ENCODE measurements at regions not wholly inside any gene's neighbourhood (a gene's known extent, or its start where the extent isn't known, plus 50 kb on each side); places are given as distances from the start of the nearest gene placed in this dataset.
"Not testable (repeated sequence)": the region's sequence is repeated elsewhere in the genome, so short reads cannot be mapped to it uniquely, and the experiment has no call there.

GRCh38 chr5:17123010-17123409 lies 94.4 kb upstream of the BASP1 start:
- Histone ChIP-seq H3K27ac (ENCODE audit: low read length) (no peak overlapping the region), H3K4me1 (ENCODE audit: control insufficient read depth in 1 of 2, extremely low read depth in 1 of 2, insufficient read depth in 2 of 2, low read length in 2 of 2) (no peaks in the 10 kb centered on the region), H3K36me3 (ENCODE audit: control insufficient read depth in 2 of 2, extremely low read depth in 1 of 2, insufficient read depth in 1 of 2, low read length in 1 of 2) (no peaks in the 10 kb centered on the region), H3K27me3 (replicated peaks in 1 of 2; ENCODE audit: control insufficient read depth in 2 of 2, extremely low read depth in 1 of 2, insufficient read depth in 2 of 2, low read length in 1 of 2) (no peaks in the 10 kb centered on the region), H3K4me3 (ENCODE audit: control insufficient read depth in 1 of 2, extremely low read depth in 1 of 2, low read length in 1 of 2) (no peak overlapping the region), H3K9me3 (no peaks in the 10 kb centered on the region)
- no peak for ATAC-seq (replicated peaks in 1 of 4)
- no peak for DNase-seq
- Mint-ChIP-seq H3K27me3 (peaks cover 3 to 10% of the 10 kb centered on the region in 2 donors), H3K4me3 (no peak overlapping the region), H3K27ac (no peak overlapping the region), H3K9me3 (peaks cover 0 to 4% (median 0%) of the 10 kb centered on the region in 3 donors), H3K36me3 (no peaks in the 10 kb centered on the region), H3K4me1 (peaks cover 0 to 4% (median 0%) of the 10 kb centered on the region in 3 donors)
- ChIA-PET POLR2A (no interaction called here), CTCF (interaction anchor here in 1 of 2 donors (0.6 kb wide), 1 partner anchor 9 kb away, joined by 4 read pairs; no protein-coding TSS in a partner anchor)
- 100% methylated on average over 3 of the region's 5 CpGs for WGBS (ENCODE audit: insufficient coverage)

DNA sequence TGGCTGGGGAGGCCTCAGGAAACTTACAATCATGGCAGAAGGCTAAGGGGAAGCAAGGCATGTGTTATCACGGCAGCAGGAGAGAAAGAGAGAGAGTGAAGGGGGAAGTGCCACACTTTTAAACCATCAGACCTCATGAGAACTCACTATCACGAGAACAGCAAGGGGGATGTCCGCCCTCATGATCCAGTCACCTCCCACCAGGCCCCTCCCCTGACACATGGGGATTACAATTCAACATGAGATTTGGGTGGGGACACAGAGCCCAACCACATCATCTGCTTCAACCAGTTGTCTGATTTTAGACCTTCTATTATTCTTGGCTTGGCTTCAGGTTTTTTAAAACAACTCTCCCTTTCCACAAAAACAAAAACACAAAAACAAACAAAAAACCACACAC lies 93.7 kb upstream of the BASP1 start:
- H3K4me1 Mint-ChIP-seq; H3K27me3 Mint-ChIP-seq; H3K4me3 Mint-ChIP-seq; H3K27ac ChIP-seq (ENCODE audit: low read length); H3K4me3 ChIP-seq (ENCODE audit: control insufficient read depth in 1 of 2, extremely low read depth in 1 of 2, low read length in 1 of 2); H3K27me3 ChIP-seq (replicated peaks in 1 of 2; ENCODE audit: control insufficient read depth in 2 of 2, extremely low read depth in 1 of 2, insufficient read depth in 2 of 2, low read length in 1 of 2); CTCF ChIA-PET; H3K9me3 ChIP-seq; H3K4me1 ChIP-seq (ENCODE audit: control insufficient read depth in 1 of 2, extremely low read depth in 1 of 2, insufficient read depth in 2 of 2, low read length in 2 of 2); ATAC-seq (replicated peaks in 1 of 4); H3K9me3 Mint-ChIP-seq; DNase-seq; H3K27ac Mint-ChIP-seq; POLR2A ChIA-PET; H3K36me3 Mint-ChIP-seq; H3K36me3 ChIP-seq (ENCODE audit: control insufficient read depth in 2 of 2, extremely low read depth in 1 of 2, insufficient read depth in 1 of 2, low read length in 1 of 2): not testable (repeated sequence)
- 80% methylated on average over 1 of the region's 3 CpGs for WGBS (ENCODE audit: insufficient coverage)

DNA sequence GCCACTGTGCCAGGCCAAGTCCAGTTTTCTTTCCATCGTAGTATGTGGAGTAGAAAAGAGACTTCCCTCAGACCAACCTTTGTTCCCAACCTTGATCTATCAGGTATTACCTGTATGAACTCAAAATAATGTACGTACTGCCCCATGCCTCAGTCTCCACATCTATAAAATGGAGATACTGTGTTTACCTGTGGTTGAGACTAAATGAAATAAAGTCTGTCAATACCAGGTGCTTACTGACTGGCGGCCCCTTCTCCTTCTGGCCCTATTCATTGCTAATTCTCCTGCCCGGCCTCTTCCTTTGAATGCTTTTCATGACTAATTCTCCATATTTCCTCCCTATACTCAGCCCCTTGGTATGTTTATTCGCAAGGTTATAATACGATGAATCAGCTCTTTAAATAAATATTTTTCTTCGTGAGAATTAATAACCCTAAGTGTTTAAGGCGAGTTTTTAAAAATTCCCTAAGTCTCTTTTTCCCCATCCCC lies 89.6 kb upstream of the BASP1 start:
- H3K27me3 ChIP-seq (replicated peaks in 1 of 2; ENCODE audit: control insufficient read depth in 2 of 2, extremely low read depth in 1 of 2, insufficient read depth in 2 of 2, low read length in 1 of 2): no peaks in the 10 kb centered on the region
- Mint-ChIP-seq H3K36me3 (no peaks in the 10 kb centered on the region), H3K4me3 (no peak overlapping the region), H3K4me1 (peaks cover 7 to 13% (median 10%) of the 10 kb centered on the region in 3 donors), H3K27ac (no peak overlapping the region), H3K9me3 (peaks cover 0 to 4% (median 0%) of the 10 kb centered on the region in 3 donors), H3K27me3 (peaks cover 3 to 5% of the 10 kb centered on the region in 2 donors)
- POLR2A ChIA-PET: no interaction called here
- no peak overlapping the region for H3K27ac ChIP-seq (ENCODE audit: low read length)
- no peaks in the 10 kb centered on the region for H3K4me1 ChIP-seq (ENCODE audit: control insufficient read depth in 1 of 2, extremely low read depth in 1 of 2, insufficient read depth in 2 of 2, low read length in 2 of 2)
- no peaks in the 10 kb centered on the region for H3K36me3 ChIP-seq (ENCODE audit: control insufficient read depth in 2 of 2, extremely low read depth in 1 of 2, insufficient read depth in 1 of 2, low read length in 1 of 2)
- H3K4me3 ChIP-seq (ENCODE audit: control insufficient read depth in 1 of 2, extremely low read depth in 1 of 2, low read length in 1 of 2): no peak overlapping the region
- DNase-seq (no peak), ATAC-seq (replicated peaks in 1 of 4) (no peak)
- no CpG with 5 or more reads among the region's 8 CpGs for WGBS (ENCODE audit: insufficient coverage)
- CTCF ChIA-PET: interaction anchor here in 1 of 2 donors (0.7 kb wide), 2 partner anchors 285 to 689 kb away, joined by 3 read pairs; no protein-coding TSS in a partner anchor
- H3K9me3 ChIP-seq: no peaks in the 10 kb centered on the region

GRCh38 chr5:17129093-17129849 lies 88.2 kb upstream of the BASP1 start:
- Histone ChIP-seq H3K4me1 (ENCODE audit: control insufficient read depth in 1 of 2, extremely low read depth in 1 of 2, insufficient read depth in 2 of 2, low read length in 2 of 2) (no peaks in the 10 kb centered on the region), H3K27me3 (replicated peaks in 1 of 2; ENCODE audit: control insufficient read depth in 2 of 2, extremely low read depth in 1 of 2, insufficient read depth in 2 of 2, low read length in 1 of 2) (no peaks in the 10 kb centered on the region), H3K9me3 (no peaks in the 10 kb centered on the region), H3K27ac (ENCODE audit: low read length) (no peak overlapping the region), H3K4me3 (ENCODE audit: control insufficient read depth in 1 of 2, extremely low read depth in 1 of 2, low read length in 1 of 2) (no peak overlapping the region), H3K36me3 (ENCODE audit: control insufficient read depth in 2 of 2, extremely low read depth in 1 of 2, insufficient read depth in 1 of 2, low read length in 1 of 2) (no peaks in the 10 kb centered on the region)
- peaks cover 0 to 2% (median 0%) of the 10 kb centered on the region in 3 donors for H3K9me3 Mint-ChIP-seq
- ChIA-PET CTCF (interaction anchor here (0.5 to 0.6 kb wide), 2 partner anchors 59 to 74 kb away, joined by 3 to 7 read pairs; no protein-coding TSS in a partner anchor), POLR2A (no interaction called here)
- DNase-seq (no peak), ATAC-seq (replicated peaks in 1 of 4) (no peak)
- WGBS (ENCODE audit: insufficient coverage): 82% methylated on average over 7 of the region's 14 CpGs
- H3K4me3 Mint-ChIP-seq: no peak overlapping the region
- peaks cover 7 to 13% (median 10%) of the 10 kb centered on the region in 3 donors for H3K4me1 Mint-ChIP-seq
- H3K36me3 Mint-ChIP-seq: no peaks in the 10 kb centered on the region
- no peak overlapping the region for H3K27ac Mint-ChIP-seq
- H3K27me3 Mint-ChIP-seq: peaks cover 7 to 10% of the 10 kb centered on the region in 2 donors

DNA sequence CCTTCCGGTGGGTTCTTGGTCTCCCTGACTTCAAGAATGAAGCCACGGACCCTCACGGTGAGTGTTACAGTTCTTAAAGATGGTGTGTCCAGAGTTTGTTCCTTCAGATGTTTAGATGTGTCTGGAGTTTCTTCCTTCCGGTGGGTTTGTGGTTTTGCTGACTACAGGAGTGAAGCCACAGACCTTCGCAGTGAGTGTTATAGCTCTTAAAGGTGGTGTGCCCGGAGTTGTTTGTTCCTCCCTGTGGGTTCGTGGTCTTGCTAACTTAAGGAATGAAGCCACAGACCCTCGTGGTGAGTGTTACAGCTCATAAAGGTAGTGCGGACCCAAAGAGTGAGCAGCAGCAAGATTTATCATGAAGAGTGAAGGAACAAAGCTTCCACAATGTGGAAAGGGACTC lies 87.1 kb upstream of the BASP1 start:
- not testable (repeated sequence) for H3K27ac ChIP-seq (ENCODE audit: low read length)
- POLR2A ChIA-PET: interaction anchor here in 1 of 2 donors (0.6 kb wide), 1 partner anchor 67 kb away, joined by 3 read pairs; no protein-coding TSS in a partner anchor

GRCh38 chr5:17132444-17133083 lies 84.9 kb upstream of the BASP1 start:
- no peak overlapping the region for H3K27ac ChIP-seq (ENCODE audit: low read length)
- CTCF ChIA-PET: interaction anchor here in 1 of 2 donors (0.9 to 1.1 kb wide), 2 partner anchors 200 to 341 kb away, joined by 3 to 4 read pairs; no protein-coding TSS in a partner anchor
- Mint-ChIP-seq H3K36me3 (no peaks in the 10 kb centered on the region), H3K4me1 (peaks cover 7 to 13% (median 10%) of the 10 kb centered on the region in 3 donors), H3K4me3 (no peak overlapping the region), H3K9me3 (no peaks in the 10 kb centered on the region), H3K27me3 (peaks cover 5 to 10% of the 10 kb centered on the region in 2 donors), H3K27ac (no peak overlapping the region)
- DNase-seq (peak in 1 of 35 experiments; percentile 8), ATAC-seq (replicated peaks in 1 of 4) (no peak)
- no peak overlapping the region for H3K4me3 ChIP-seq (ENCODE audit: control insufficient read depth in 1 of 2, extremely low read depth in 1 of 2, low read length in 1 of 2)
- no peaks in the 10 kb centered on the region for H3K4me1 ChIP-seq (ENCODE audit: control insufficient read depth in 1 of 2, extremely low read depth in 1 of 2, insufficient read depth in 2 of 2, low read length in 2 of 2)
- no peaks in the 10 kb centered on the region for H3K36me3 ChIP-seq (ENCODE audit: control insufficient read depth in 2 of 2, extremely low read depth in 1 of 2, insufficient read depth in 1 of 2, low read length in 1 of 2)
- WGBS (ENCODE audit: insufficient coverage): 0% methylated on average over 1 of the region's 4 CpGs
- H3K9me3 ChIP-seq: no peaks in the 10 kb centered on the region
- POLR2A ChIA-PET: interaction anchor here in 1 of 2 donors (0.7 kb wide), 1 partner anchor 507 kb away, joined by 3 read pairs; no protein-coding TSS in a partner anchor
- H3K27me3 ChIP-seq (replicated peaks in 1 of 2; ENCODE audit: control insufficient read depth in 2 of 2, extremely low read depth in 1 of 2, insufficient read depth in 2 of 2, low read length in 1 of 2): no peaks in the 10 kb centered on the region

More for the DNA sequence above, 87.1 kb upstream of the BASP1 start:
- H3K27me3 ChIP-seq (replicated peaks in 1 of 2; ENCODE audit: control insufficient read depth in 2 of 2, extremely low read depth in 1 of 2, insufficient read depth in 2 of 2, low read length in 1 of 2); H3K4me1 ChIP-seq (ENCODE audit: control insufficient read depth in 1 of 2, extremely low read depth in 1 of 2, insufficient read depth in 2 of 2, low read length in 2 of 2); CTCF ChIA-PET; H3K4me3 ChIP-seq (ENCODE audit: control insufficient read depth in 1 of 2, extremely low read depth in 1 of 2, low read length in 1 of 2); DNase-seq; H3K27ac Mint-ChIP-seq; H3K9me3 ChIP-seq; H3K36me3 Mint-ChIP-seq; H3K9me3 Mint-ChIP-seq; ATAC-seq (replicated peaks in 1 of 4); H3K36me3 ChIP-seq (ENCODE audit: control insufficient read depth in 2 of 2, extremely low read depth in 1 of 2, insufficient read depth in 1 of 2, low read length in 1 of 2): not testable (repeated sequence)
- Mint-ChIP-seq H3K27me3 (peaks cover 7 to 10% of the 10 kb centered on the region in 2 donors), H3K4me3 (peak overlapping the region in 1 of 3 donors; percentile 23), H3K4me1 (peaks cover 7 to 13% (median 10%) of the 10 kb centered on the region in 3 donors)
- WGBS (ENCODE audit: insufficient coverage): 2% methylated on average over 8 of the region's 9 CpGs
